ENCODE measurements at regions not wholly inside any gene's neighbourhood (a gene's known extent, or its start where the extent isn't known, plus 50 kb on each side); places are given as distances from the start of the nearest gene placed in this dataset.

DNA sequence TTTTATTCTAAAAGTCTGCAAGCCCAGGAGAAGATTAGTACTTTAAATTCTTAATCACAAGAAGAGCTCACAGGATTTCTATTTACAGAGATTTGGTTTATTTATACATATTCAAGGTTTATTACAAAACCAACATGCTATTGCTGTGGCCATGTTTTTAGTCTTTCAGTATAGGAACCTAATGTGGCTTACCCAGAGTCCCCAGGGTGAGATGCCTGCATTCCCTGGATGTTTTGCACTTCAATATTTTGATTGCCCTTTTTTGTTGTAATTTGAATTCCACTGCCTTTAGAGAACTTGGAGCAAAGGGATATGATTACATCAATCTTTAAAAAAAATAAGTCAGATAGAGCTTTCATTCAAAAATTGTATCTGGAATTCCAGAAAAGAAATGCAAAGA, 146.0 kb upstream of the FRMPD4 start:
- TF ChIP-seq EZH2phosphoT487 (IDR thresholded peaks at IDR 0.05; ENCODE audit: insufficient read depth, low read depth) = no peak
- TF ChIP-seq EZH2 (IDR thresholded peaks at IDR 0.05; ENCODE audit: insufficient read depth, poor library complexity, severe bottlenecking) = no peak

Measured in GM23248 (cell line).